ENCODE measurements at regions not wholly inside any gene's neighbourhood (a gene's known extent, or its start where the extent isn't known, plus 50 kb on each side); places are given as distances from the start of the nearest gene placed in this dataset.

- no peak for TF ChIP-seq EZH2 (IDR thresholded peaks at IDR 0.05; ENCODE audit: low read length, unreplicated experiment)
- no peak for ATAC-seq
- no peak overlapping the region for H2AFZ ChIP-seq (ENCODE audit: low read length)
These were observed 2292.0 kb downstream of the TP53TG3F start for GRCh38 chr16:35751191-35751941.

GRCh38 chr16:35752012-35752772 is 2292.8 kb downstream of the TP53TG3F start:
- Histone ChIP-seq H3K4me3 (ENCODE audit: low read length) (no peak overlapping the region), H3K4me2 (ENCODE audit: low read length) (no peak overlapping the region), H3K36me3 (ENCODE audit: low read depth, low read length) (no peaks in the 10 kb centered on the region), H2AFZ (ENCODE audit: low read length) (no peak overlapping the region), H3K79me2 (ENCODE audit: low read length) (no peaks in the 10 kb centered on the region), H3K9me3 (ENCODE audit: low read length) (no peaks in the 10 kb centered on the region), H3K9me2 (replicated peaks; ENCODE audit: low read length) (no peaks in the 10 kb centered on the region), H3K27ac (ENCODE audit: low read length) (no peak overlapping the region), H3K9ac (ENCODE audit: low read length) (no peak overlapping the region), H3K27me3 (ENCODE audit: low read length) (no peaks in the 10 kb centered on the region), H4K20me1 (ENCODE audit: low read length) (no peaks in the 10 kb centered on the region), H3F3A (ENCODE audit: low read length, unreplicated experiment) (no peaks in the 10 kb centered on the region), H3K4me1 (ENCODE audit: insufficient read depth, low read length) (no peaks in the 10 kb centered on the region)
- TF ChIP-seq EZH2 (IDR thresholded peaks at IDR 0.05; ENCODE audit: low read length, unreplicated experiment) (no peak), CTCF (conservative IDR thresholded peaks at IDR 0.05; ENCODE audit: low read depth, low read length) (no peak), EZH2phosphoT487 (IDR thresholded peaks at IDR 0.05; ENCODE audit: borderline replicate concordance, low read length) (no peak)
- CTCF ChIA-PET, result no interaction called here
- POLR2A ChIA-PET (ENCODE audit: unreplicated experiment), result no interaction called here
- intact Hi-C loops (cut with micrococcal nuclease), result no loop called here
- DNase-seq, result no peak
- BruUV-seq (replicated peaks), result no TSS peak
- no peak for ATAC-seq

More at GRCh38 chr16:35751191-35751941, 2292.0 kb downstream of the TP53TG3F start:
- no peak overlapping the region for H3K4me3 ChIP-seq (ENCODE audit: low read length)
- no peaks in the 10 kb centered on the region for H3K9me3 ChIP-seq (ENCODE audit: low read length)
- ChIA-PET POLR2A (ENCODE audit: unreplicated experiment) (no interaction called here), CTCF (no interaction called here)
- no peaks in the 10 kb centered on the region for H3K36me3 ChIP-seq (ENCODE audit: low read depth, low read length)
- H3K9ac ChIP-seq (ENCODE audit: low read length), result no peak overlapping the region
- H3K4me2 ChIP-seq (ENCODE audit: low read length), result no peak overlapping the region
- no peaks in the 10 kb centered on the region for H3K79me2 ChIP-seq (ENCODE audit: low read length)
- H3F3A ChIP-seq (ENCODE audit: low read length, unreplicated experiment), result no peaks in the 10 kb centered on the region
- no peaks in the 10 kb centered on the region for H4K20me1 ChIP-seq (ENCODE audit: low read length)
- no peaks in the 10 kb centered on the region for H3K9me2 ChIP-seq (replicated peaks; ENCODE audit: low read length)
- no TSS peak for BruUV-seq (replicated peaks)
- H3K27ac ChIP-seq (ENCODE audit: low read length), result no peak overlapping the region
- intact Hi-C loops (cut with micrococcal nuclease), result no loop called here
- no peaks in the 10 kb centered on the region for H3K27me3 ChIP-seq (ENCODE audit: low read length)
- no peaks in the 10 kb centered on the region for H3K4me1 ChIP-seq (ENCODE audit: insufficient read depth, low read length)
- no peak for DNase-seq

GRCh38 chr16:35752773-35753558 is 2293.6 kb downstream of the TP53TG3F start:
- BruUV-seq (replicated peaks), result no TSS peak
- Histone ChIP-seq H3K9me2 (replicated peaks; ENCODE audit: low read length) (no peaks in the 10 kb centered on the region), H2AFZ (ENCODE audit: low read length) (no peak overlapping the region), H3K79me2 (ENCODE audit: low read length) (no peaks in the 10 kb centered on the region), H3F3A (ENCODE audit: low read length, unreplicated experiment) (no peaks in the 10 kb centered on the region), H3K27me3 (ENCODE audit: low read length) (no peaks in the 10 kb centered on the region), H3K4me2 (ENCODE audit: low read length) (no peak overlapping the region), H3K9ac (ENCODE audit: low read length) (no peak overlapping the region), H3K9me3 (ENCODE audit: low read length) (no peaks in the 10 kb centered on the region), H3K27ac (ENCODE audit: low read length) (no peak overlapping the region), H3K4me3 (ENCODE audit: low read length) (no peak overlapping the region), H4K20me1 (ENCODE audit: low read length) (no peaks in the 10 kb centered on the region), H3K4me1 (ENCODE audit: insufficient read depth, low read length) (no peaks in the 10 kb centered on the region), H3K36me3 (ENCODE audit: low read depth, low read length) (no peaks in the 10 kb centered on the region)
- ATAC-seq, result no peak
- ChIA-PET CTCF (no interaction called here), POLR2A (ENCODE audit: unreplicated experiment) (no interaction called here)
- intact Hi-C loops (cut with micrococcal nuclease), result no loop called here
- DNase-seq, result no peak
- TF ChIP-seq CTCF (conservative IDR thresholded peaks at IDR 0.05; ENCODE audit: low read depth, low read length) (no peak), EZH2 (IDR thresholded peaks at IDR 0.05; ENCODE audit: low read length, unreplicated experiment) (no peak), EZH2phosphoT487 (IDR thresholded peaks at IDR 0.05; ENCODE audit: borderline replicate concordance, low read length) (no peak)

All from PC-3 (cell line).